PC-3 (cell line): ENCODE measurements at regions not wholly inside any gene's neighbourhood (a gene's known extent, or its start where the extent isn't known, plus 50 kb on each side); places are given as distances from the start of the nearest gene placed in this dataset.

Source experiments
- CTCF ChIP-seq: fragments of 300-600 bp; sonication (generic); conservative IDR thresholded peaks from 2 replicates; pipeline ENCODE4 v1.5.1; 2017; ENCODE audit warnings: antibody characterized with exemption, low read depth, mild to moderate bottlenecking, low read length
- EZH2 ChIP-seq: fragments of 300-600 bp; sonication (generic); IDR thresholded peaks from one replicate; pipeline ENCODE4 v1.6.1; 2017; ENCODE audit warnings: antibody characterized with exemption, mild to moderate bottlenecking, low read length; ENCODE audit not compliant: unreplicated experiment

GRCh38 chr1:29557066-29557465, 320.7 kb downstream of the PTPRU start:
- TF ChIP-seq EZH2 (no peak), CTCF (no peak)
